Fibroblast of the conjunctiva (primary cell): ENCODE measurements at regions not wholly inside any gene's neighbourhood (a gene's known extent, or its start where the extent isn't known, plus 50 kb on each side); places are given as distances from the start of the nearest gene placed in this dataset.
"Not testable (repeated sequence)": the region's sequence is repeated elsewhere in the genome, so short reads cannot be mapped to it uniquely, and the experiment has no call there.

Experiments used
- DNase-seq: peaks from one replicate; pipeline ENCODE4 v3.0.0-alpha.2; 2010; ENCODE audit warnings: low read depth

DNA sequence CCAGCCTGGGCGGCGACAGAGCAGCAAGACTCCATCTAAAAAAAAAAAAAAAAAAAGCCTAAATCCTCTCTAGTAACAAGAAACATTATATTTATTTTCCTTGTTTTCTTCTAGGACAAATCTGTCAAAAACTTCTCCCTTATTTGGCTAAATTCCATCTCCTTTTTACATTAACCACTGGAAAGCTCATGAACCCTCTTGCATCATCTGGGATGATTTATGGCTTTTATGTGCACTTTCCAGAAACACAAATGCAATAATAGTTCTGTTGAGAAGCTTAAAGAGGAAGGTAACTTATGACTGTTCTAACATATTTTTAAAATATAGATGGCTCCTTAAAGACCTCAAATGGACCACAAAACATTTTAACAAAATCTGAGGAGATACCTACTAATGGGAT lies 526.1 kb upstream of the SPTLC3 start:
- no peak for DNase-seq

DNA sequence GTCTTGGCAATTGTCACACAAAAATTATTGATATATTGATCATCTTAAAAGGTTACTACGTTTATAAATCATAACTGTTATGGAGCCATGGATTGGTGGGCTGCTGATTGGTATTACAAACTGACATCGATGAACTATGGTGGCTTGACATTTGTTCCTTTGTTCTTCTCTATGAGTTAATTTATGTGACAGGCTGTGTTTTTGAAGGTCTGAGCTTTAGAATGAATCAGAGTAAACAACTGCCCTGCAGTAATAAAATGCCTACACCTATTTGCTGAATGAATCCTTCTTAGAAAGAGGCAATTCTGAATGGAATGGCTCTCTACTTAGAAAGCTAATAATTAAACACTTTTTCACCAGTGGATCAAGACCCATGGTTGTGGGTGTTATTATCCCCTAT lies 506.3 kb upstream of the SPTLC3 start:
- no peak for DNase-seq

DNA sequence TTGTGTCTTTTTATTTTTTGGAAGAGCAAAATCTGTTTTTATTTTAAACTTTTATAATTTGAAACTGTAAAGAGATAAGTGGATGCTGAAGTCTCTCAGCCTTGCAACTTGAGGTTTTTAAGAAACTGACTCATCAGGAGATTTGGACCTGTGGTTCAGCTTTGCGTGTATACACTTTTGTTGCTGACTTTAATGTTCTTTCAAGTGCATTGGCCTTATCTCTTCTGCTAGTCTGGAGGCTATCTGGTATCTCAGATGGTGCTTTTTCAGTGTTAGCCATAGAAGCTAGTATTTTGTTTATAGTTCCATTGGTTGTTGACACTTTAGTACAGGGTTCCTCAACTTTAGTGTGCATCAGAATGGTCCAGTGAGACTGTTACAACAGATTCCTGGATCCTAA lies 504.0 kb upstream of the SPTLC3 start:
- DNase-seq, result no peak

DNA sequence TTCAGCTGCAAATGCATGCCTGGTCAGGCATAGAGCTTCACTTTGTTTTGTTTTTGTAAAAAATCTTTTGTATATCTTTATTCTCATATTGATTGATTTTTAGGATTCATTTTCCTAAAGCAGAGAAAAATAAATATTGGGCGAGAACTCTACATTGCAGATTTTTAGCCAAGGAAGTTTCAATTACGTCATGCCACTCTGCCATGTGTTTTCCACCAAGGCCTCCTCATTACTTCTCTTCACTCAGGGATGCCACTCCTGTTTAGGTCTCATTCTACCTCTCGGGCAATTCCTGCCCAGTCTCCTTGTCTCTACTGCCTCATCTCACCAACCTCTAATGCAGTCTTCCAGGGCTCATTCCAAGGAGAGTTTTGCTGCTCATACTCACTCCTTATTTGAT lies 497.3 kb upstream of the SPTLC3 start:
- no peak for DNase-seq

DNA sequence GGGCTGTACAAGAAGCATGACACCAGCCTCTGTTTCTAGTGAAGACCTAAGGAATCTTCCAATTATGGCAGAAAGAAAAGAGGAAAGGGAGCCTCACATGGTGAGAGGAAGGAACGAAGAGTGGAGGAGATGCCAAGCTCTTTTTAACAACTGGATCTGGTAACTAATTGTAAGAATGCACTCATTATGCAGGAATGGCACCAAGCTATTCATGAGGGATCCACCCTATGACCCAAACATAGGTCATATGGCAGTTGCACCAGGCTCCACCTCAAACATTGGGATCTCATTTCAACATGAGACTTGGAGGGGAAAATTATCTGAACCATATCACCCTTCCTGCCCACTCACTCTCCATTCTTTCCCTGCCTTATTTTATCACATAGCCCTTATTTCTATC lies 496.0 kb upstream of the SPTLC3 start:
- no peak for DNase-seq

DNA sequence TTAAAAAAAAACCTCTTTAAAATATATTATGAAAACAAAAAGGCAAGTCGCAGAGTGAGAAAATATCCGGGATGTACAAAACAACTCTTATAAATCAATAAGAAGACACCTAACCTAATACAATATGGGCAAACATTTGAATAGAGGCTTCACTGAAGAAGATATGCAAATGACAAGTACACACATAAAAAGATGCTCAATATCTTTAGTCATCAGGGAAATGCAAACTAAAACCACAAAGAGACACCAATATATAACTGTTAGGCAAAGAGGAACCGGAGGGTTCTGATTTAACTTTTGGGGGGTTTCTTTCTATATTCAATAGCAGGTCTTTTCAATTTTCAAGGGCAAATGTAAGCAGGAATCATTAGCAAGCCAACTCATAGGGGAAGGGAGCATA lies 480.7 kb upstream of the SPTLC3 start:
- no peak for DNase-seq

DNA sequence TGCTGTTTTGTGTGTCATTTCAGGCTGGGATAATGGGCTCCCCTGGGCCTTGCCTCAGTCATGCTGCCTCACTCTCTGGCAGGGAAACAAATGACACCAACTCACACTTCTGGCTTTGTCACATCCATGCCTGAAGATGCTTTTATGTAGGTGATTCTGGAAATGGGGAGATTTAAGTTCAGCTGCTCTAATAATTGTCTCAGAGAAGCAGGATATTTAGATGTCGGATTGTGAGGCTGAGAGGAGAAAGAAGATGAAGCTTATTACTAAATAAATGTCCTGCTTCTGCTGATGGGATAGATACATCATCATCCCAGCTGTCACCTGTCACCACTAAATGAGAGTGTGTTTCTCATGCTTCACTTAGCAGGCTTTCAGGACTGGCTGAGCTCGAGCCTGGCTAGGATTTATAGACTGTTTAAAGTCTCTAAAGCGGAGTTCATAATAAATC lies 480.2 kb upstream of the SPTLC3 start:
- DNase-seq, result no peak

DNA sequence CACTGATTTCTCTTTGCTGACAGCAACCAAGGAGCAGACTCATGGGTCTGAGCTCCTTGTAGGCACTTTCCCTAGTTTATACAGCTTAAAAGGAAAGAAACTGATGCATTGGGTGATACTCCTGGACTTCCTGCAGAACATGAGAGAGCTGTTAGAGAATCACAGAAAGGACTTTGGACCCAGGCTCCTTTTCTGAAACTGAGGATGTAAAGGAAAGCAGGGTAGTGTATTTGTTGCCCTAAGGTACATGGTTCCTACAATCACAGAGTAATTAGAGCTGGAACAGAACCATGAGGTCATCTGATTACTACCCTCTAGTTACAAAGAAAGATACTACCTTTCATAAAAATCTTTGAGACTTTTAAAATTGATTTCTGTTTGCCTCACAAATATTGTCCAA lies 477.1 kb upstream of the SPTLC3 start:
- DNase-seq, result no peak

DNA sequence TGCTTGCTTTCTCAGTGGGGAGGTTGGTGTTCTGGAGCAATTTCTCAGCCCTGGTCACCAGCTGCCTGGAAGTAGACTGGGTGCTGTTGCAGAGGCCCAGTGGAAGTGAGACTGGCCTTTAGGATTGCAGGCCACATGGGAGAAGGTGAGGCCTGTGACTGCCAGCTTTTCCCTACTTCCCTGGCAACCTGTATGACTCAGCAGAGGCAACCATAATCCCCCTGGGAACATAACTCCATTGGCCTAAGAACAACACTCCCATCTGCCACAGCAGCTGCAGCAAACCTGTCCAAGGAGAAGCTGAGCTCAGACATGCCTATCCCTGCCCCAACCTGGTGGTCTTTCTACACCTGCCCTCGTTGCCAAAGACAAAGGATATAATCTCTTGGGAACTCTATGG lies 473.5 kb upstream of the SPTLC3 start:
- no peak for DNase-seq

DNA sequence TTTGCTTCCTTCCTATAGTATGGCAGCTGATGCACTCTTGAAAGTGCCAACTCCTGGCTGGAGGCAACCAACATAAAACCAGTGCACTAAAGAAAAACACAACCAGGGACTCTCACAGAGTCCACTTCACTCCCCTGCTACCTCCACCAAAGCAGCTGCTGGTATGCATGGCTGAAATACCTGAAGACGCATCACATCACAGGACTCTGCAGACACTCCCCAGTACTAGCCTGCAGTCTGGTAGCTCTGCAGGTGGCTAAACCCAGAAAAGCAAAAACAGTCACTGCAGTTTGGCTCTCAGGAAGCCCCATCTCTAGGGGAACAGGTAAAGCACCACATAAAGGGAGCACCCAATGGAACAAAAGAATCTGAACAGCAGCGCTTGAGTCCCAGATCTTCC lies 473.0 kb upstream of the SPTLC3 start:
- no peak for DNase-seq

DNA sequence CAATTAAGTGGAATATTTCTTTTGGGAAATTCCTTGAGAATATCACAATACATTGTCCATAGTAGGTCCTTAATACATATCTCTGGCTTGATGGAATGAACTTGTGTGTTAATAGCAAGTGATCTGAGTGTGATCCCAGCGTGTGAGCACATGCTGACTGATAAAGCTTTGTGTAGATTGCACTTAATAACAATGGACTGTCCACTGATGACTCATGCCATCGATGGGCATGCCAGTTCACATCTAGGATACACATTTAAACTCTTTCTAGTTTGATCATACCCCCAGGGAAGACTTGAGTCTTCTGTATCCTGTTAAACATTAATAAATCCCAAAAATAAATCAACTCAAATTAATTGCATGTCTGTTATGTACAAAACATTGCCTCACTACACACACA lies 454.3 kb upstream of the SPTLC3 start:
- no peak for DNase-seq

DNA sequence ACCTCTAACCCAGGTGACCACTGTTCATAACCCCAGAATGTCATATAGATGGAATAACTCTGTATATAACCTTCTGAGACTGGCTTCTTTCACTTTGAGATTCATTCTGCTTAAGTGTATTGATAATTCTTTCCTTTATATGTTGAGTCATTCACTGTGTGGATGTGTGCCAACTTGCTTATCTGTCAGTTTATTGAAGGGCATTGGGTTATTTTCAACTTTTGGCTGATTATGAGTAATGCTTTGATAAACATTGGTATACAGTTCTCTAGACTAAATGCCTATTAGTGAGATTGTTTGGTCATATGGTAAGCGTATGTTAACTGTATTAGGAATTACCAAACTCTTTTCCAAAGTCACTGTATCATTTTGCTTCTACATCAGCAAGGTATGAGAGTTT lies 453.4 kb upstream of the SPTLC3 start:
- DNase-seq, result no peak

DNA sequence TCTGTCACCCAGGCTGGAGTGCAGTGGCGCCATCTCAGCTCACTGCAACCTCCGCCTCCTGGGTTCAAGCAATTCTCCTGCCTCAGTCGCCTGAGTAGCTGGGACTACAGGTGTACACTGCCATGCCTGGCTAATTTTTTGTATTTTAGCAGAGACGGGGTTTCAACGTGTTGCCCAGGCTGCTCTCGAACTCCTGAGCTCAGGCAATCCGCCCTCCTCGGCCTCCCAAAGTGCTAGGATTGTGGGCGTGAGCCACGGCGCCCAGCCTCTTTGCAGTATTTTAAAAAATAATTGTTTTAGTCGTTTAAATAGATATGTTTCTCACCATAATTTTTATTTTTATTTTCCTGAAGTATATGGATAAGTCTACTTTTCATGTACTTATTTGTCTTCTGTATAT lies 452.9 kb upstream of the SPTLC3 start:
- DNase-seq, result not testable (repeated sequence)

DNA sequence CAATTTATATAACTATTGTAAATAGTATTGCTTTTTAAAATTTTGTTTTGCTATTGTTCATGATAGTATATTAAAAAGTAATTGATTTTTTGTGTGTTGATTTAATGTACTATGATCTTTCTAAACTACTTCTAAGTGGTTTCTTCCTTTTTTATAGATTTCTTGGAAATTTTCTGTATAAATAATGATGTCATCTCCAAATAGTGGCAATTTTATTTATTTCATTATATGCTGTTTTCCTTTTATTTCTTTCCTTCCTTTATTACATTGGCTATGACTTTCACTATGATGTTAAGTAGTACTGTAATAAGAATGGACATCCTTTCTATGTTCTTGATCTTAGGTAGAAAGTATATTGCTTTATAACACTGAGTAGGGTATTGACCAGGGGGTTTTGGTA lies 451.5 kb upstream of the SPTLC3 start:
- no peak for DNase-seq

DNA sequence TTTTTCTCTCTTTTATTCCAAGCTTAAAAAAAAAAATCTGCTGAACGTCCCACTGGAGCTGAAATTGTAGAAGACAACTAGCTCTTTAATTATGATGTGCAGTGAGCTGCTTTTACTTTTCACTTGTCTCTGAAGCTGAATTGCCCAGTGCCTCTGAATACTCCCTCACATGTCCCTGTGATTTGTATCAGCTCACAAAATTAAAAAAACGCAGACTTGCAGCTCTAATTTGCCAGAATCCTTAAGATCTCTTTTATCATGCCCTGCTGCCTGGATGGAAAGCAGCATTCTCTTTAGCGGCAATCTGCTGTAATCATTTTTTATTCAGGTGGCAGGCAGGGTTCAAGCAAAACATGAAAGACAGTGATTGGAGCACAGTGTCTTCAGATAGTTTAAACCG lies 443.8 kb upstream of the SPTLC3 start:
- no peak for DNase-seq

DNA sequence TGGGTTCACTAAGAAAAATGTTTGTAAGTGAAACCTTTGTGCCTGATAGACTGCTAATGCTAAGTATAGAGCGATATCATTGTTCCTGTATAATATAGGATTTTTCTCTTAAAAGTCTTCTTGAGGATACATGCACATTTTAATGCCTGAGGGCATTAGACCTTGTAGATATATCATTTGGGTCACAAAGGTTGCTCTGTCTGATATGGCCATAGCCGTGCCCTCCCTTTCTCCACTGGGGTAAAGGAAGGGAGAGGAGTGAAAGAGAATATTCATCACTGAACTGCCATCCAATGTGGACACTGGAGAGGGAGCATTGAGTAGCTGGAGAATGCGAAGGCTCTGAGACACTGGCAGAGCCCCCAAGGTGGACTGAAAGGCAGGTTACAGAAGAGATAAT lies 442.2 kb upstream of the SPTLC3 start:
- DNase-seq, result no peak

DNA sequence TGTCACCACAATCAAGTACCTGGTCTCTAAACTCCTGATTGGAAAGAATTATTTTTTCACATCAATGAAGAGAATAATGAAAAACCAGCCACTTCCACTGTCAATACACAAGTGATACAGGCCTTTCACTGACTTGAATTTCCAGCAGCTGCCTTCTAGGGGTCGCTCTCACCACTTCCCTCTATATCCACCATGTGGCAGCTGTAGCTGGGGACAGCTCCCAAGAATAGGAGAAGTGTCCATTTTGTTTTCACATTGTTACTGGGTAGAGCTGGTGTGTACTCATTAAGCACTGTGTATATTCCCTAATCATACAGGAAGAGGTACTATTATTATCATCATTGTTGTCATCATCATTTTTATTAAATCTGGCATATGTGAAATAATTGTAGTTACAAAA lies 438.4 kb upstream of the SPTLC3 start:
- DNase-seq, result no peak

DNA sequence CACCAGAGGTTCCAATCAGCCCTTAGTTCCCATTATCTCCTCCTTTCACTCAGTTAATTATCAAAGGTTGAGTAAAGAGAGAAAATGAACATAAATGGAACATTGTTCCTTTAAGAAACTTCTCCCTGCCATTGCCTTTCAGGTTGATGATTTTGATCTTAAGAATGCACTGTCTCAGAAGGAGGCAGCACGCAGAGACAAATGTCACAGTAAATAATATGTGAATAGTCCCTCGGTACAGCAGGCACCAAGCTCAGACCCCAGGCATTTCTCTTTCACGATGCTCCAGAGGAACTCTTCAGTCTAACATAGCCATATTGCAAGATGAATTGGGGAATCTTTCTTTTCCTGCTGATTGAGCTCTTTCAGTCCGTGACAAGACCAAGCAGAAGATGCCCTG lies 435.3 kb upstream of the SPTLC3 start:
- no peak for DNase-seq

DNA sequence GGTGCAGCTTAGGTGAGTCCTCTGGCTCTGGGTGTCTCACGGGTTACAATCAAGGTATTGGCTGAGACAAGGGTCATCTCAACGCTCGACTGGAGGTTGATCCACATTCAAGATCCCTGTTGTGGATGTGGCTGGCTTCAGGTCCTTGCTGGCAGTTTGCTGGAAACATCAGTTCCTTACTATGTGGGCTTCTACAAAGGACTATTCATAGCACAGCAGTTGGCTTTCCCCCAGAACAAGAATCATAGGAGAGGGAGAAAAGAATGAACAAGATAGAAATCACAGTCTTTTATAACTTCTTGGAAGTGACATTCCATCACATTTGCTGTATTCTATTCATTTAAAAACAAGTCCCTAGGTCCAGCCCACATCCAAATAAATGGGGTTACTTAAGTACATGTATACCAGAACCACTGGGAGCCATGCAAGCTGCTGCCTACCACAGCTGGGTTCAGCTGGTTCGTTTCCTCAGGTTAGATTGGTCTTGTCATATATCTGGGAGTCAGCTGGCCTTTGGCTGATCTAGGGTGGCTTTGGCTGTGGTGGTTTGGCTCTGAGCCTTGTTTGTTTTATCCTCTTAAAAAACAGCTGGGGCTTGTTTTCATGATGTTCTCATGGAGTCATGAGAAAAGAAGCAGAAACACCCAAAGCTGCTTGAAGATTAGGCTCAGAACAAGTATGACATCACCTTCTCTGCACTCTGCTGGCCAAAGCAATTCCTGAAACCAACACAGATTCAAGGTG lies 433.2 kb upstream of the SPTLC3 start:
- DNase-seq, result no peak

DNA sequence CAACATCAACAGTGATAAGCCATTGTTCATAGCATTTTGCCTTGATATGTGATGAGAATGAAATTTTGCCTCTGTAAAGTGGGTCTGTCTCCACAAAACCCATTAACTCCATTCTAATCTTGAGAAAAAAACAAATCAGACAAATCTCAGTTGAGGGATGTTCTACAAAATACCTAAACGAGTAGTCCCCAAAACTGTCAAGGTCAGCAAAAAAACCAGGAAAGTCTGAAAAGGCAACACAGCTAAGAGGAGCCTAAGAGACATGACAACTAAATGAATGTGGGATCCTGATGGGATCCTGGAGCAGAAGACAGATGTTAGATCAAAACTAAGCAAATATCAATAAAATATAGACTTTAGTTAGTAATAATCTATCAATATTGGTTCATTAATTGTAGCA lies 431.6 kb upstream of the SPTLC3 start:
- no peak for DNase-seq

DNA sequence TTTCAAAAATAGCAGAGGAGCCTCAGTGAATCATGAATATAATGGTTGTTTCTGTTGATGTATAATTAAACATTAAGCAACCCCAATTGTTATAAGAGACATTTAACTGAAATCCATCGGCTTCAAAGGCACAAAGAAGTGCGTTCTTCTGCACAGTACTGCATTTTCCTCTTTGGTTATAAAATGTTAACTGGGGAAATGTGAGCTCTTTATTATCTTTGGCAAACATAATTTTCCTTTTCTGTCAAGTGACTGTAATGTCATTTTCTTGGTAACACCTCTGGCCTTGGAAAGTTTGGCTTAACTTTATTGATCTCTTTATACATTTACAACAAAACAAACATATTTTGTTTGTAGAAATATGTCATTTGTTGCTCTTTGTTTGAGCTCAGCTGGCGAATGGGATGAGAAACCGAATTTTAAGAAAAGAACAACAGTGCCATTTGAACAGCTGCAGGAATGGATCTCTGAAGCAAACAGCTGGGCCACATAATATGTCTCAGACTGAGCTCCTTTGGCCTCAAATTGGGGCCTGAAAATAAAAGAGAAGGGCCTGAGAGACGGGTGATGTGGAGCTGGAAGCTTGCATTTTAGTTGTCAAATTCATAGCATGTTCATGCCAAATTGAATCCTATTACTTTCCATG lies 427.0 kb upstream of the SPTLC3 start:
- DNase-seq, result no peak

DNA sequence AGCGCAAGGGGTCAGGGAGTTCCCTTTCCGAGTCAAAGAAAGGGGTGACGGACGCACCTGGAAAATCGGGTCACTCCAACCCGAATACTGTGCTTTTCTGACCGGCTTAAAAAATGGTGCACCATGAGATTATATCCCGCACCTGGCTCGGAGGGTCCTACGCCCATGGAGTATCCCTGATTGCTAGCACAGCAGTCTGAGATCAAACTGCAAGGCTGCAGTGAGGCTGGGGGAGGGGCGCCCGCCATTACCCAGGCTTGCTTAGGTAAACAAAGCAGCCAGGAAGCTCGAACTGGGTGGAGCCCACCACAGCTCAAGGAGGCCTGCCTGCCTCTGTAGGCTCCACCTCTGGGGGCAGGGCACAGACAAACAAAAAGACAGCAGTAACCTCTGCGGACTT lies 426.1 kb upstream of the SPTLC3 start:
- DNase-seq, result not testable (repeated sequence)

DNA sequence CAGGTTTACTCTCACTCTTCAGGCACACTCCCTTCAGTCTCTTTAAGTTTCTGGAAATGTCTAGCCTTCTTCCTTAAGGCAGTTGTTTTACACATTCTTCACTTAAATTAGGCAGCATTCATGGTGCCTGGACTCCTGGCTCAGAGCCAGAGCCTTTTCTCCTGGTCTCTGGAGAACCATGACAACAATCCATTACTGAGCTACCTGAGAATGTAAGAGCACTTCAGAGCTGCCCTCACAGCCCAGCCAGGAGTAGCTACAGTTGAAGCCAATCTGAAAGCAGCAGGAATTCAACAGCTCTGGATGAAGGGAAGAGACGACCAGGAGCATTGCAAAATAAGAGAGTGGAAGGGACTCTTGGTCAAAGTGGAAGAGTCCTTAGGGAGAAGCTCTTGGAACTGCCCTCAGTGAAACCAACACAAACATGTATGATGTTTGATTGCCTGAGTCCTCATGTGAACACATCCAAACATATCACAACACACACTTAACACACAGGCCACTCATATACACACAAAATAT lies 416.8 kb upstream of the SPTLC3 start:
- no peak for DNase-seq

DNA sequence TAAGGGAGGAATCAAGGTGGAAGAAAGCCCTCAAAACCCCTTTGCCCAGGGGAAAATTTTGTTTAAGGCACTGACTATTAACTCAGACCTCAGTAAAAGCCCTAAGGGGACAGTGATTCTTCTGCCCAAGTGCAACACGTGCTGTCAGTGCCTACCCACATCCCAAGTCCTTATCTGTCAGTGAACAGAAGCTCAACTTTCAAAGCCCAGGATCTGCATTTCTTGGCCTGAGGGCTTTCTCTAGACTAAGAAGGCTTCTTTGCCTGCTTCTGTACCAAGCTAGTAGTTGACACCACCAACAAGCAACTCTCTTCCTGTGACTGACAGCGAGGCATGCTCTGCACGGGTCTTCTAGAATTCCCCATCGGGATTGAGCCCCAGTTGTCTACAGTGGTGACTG lies 416.0 kb upstream of the SPTLC3 start:
- DNase-seq, result no peak
